RWPE2 (cell line): ENCODE measurements at regions not wholly inside any gene's neighbourhood (a gene's known extent, or its start where the extent isn't known, plus 50 kb on each side); places are given as distances from the start of the nearest gene placed in this dataset.
"Not testable (repeated sequence)": the region's sequence is repeated elsewhere in the genome, so short reads cannot be mapped to it uniquely, and the experiment has no call there.

ENCODE experiments used
- ATAC-seq: fragments of 200-7000 bp; cut with Tn5 transposase; 3 replicates; pipeline ENCODE4 v1.9.1; 2021; ENCODE audit warnings: low read depth
- DNase-seq: peaks from one replicate; pipeline ENCODE4 v3.0.0-alpha.2; 2020; ENCODE audit warnings: low spot score
- H3K27ac ChIP-seq: fragments of 450-650 bp; 2 replicates; pipeline ENCODE4 v1.5.1; 2017; ENCODE audit warnings: mild to moderate bottlenecking; ENCODE audit not compliant: poor library complexity, severe bottlenecking
- H3K27me3 ChIP-seq: fragments of 250-450 bp; sonication (Bioruptor Pico); 2 replicates; pipeline ENCODE4 v1.5.1; 2021; ENCODE audit warnings: mild to moderate bottlenecking, moderate library complexity; ENCODE audit not compliant: insufficient read depth, poor library complexity, severe bottlenecking
- H3K36me3 ChIP-seq: fragments of 250-450 bp; sonication (Bioruptor Pico); 2 replicates; pipeline ENCODE4 v1.5.1; 2020; ENCODE audit warnings: low read depth, mild to moderate bottlenecking, moderate library complexity
- H3K4me1 ChIP-seq: fragments of 250-450 bp; sonication (Bioruptor Pico); 2 replicates; pipeline ENCODE4 v1.5.1; 2021; ENCODE audit warnings: mild to moderate bottlenecking, moderate library complexity; ENCODE audit not compliant: insufficient read depth, poor library complexity, severe bottlenecking
- H3K4me3 ChIP-seq: fragments of 250-450 bp; sonication (Bioruptor Pico); 2 replicates; pipeline ENCODE4 v1.5.1; 2021; ENCODE audit warnings: mild to moderate bottlenecking, moderate library complexity; ENCODE audit not compliant: severe bottlenecking
- H3K9me3 ChIP-seq: fragments of 250-450 bp; sonication (Bioruptor Pico); 2 replicates; pipeline ENCODE4 v1.5.1; 2021; ENCODE audit warnings: mild to moderate bottlenecking, moderate library complexity; ENCODE audit not compliant: severe bottlenecking
- CTCF ChIP-seq: fragments of 450-650 bp; IDR thresholded peaks from one replicate; pipeline ENCODE4 v1.5.1; 2017; ENCODE audit warnings: mild to moderate bottlenecking, moderate library complexity; ENCODE audit not compliant: poor library complexity, severe bottlenecking

- not testable (repeated sequence) for DNase-seq, H3K36me3 ChIP-seq, H3K4me1 ChIP-seq, H3K9me3 ChIP-seq, H3K4me3 ChIP-seq, ATAC-seq, H3K27ac ChIP-seq, H3K27me3 ChIP-seq
Observed at GRCh38 chr15:24311692-24312091, 363.9 kb upstream of the NPAP1 start.

- not testable (repeated sequence) for H3K36me3 ChIP-seq, H3K27me3 ChIP-seq, H3K9me3 ChIP-seq, H3K4me3 ChIP-seq, DNase-seq
- H3K4me1 ChIP-seq: peaks cover 25% of the 10 kb centered on the region
- peak; percentile 79 for ATAC-seq
- H3K27ac ChIP-seq: peak overlapping the region; percentile 88
Observed at GRCh38 chr15:24316326-24316725, 359.2 kb upstream of the NPAP1 start.

- peak; percentile 84 for ATAC-seq
- H3K9me3 ChIP-seq: no peaks in the 10 kb centered on the region
- TF ChIP-seq CTCF: no peak
- no peaks in the 10 kb centered on the region for H3K27me3 ChIP-seq
- no peak for DNase-seq
- H3K4me3 ChIP-seq: no peak overlapping the region
- peak overlapping the region; percentile 88 for H3K27ac ChIP-seq
- no peaks in the 10 kb centered on the region for H3K36me3 ChIP-seq
- peaks cover 25% of the 10 kb centered on the region for H3K4me1 ChIP-seq
Observed at GRCh38 chr15:24318981-24319380, 356.6 kb upstream of the NPAP1 start.

- H3K4me1 ChIP-seq: peaks cover 12% of the 10 kb centered on the region
- DNase-seq, H3K27ac ChIP-seq, ATAC-seq, H3K4me3 ChIP-seq, H3K27me3 ChIP-seq, H3K9me3 ChIP-seq, H3K36me3 ChIP-seq: not testable (repeated sequence)
Observed at GRCh38 chr15:24324096-24324495, 351.5 kb upstream of the NPAP1 start.

- ATAC-seq: peak; percentile 84
- not testable (repeated sequence) for DNase-seq, H3K9me3 ChIP-seq, H3K4me1 ChIP-seq, H3K4me3 ChIP-seq, H3K27ac ChIP-seq, H3K36me3 ChIP-seq, H3K27me3 ChIP-seq
Observed at GRCh38 chr15:24326513-24326912, 349.1 kb upstream of the NPAP1 start.

- DNase-seq, ATAC-seq, H3K36me3 ChIP-seq, H3K4me3 ChIP-seq, H3K27ac ChIP-seq, H3K27me3 ChIP-seq, H3K9me3 ChIP-seq, H3K4me1 ChIP-seq: not testable (repeated sequence)
Observed at GRCh38 chr15:24331964-24332363, 343.6 kb upstream of the NPAP1 start.

GRCh38 chr15:24341876-24342275 is 333.7 kb upstream of the NPAP1 start:
- H3K4me1 ChIP-seq, H3K9me3 ChIP-seq, ATAC-seq, H3K27ac ChIP-seq, H3K36me3 ChIP-seq, H3K27me3 ChIP-seq, DNase-seq, H3K4me3 ChIP-seq: not testable (repeated sequence)

- not testable (repeated sequence) for DNase-seq, H3K27ac ChIP-seq, H3K27me3 ChIP-seq, H3K4me1 ChIP-seq, H3K36me3 ChIP-seq, H3K4me3 ChIP-seq, H3K9me3 ChIP-seq
- peak; percentile 57; the same call in 2 of the 3 replicates for ATAC-seq
Observed at GRCh38 chr15:24352777-24353176, 322.8 kb upstream of the NPAP1 start.

GRCh38 chr15:24381103-24381502 is 294.5 kb upstream of the NPAP1 start:
- not testable (repeated sequence) for H3K36me3 ChIP-seq, H3K4me1 ChIP-seq, H3K9me3 ChIP-seq, DNase-seq, H3K4me3 ChIP-seq, H3K27me3 ChIP-seq, H3K27ac ChIP-seq, ATAC-seq

- H3K27me3 ChIP-seq, H3K36me3 ChIP-seq, ATAC-seq, H3K9me3 ChIP-seq, H3K27ac ChIP-seq, H3K4me1 ChIP-seq, DNase-seq, H3K4me3 ChIP-seq: not testable (repeated sequence)
Observed at GRCh38 chr15:24385258-24385657, 290.3 kb upstream of the NPAP1 start.
